PC-3 (cell line): ENCODE measurements at regions not wholly inside any gene's neighbourhood (a gene's known extent, or its start where the extent isn't known, plus 50 kb on each side); places are given as distances from the start of the nearest gene placed in this dataset.

ENCODE experiments used
- ATAC-seq: fragments of 200-7000 bp; cut with Tn5 transposase; 2 replicates; pipeline ENCODE4 v1.9.1; 2020; ENCODE audit warnings: mild to moderate bottlenecking, moderate library complexity
- BruUV-seq: library from RNA; stranded (reverse); fragments of 400-500 nt; replicated peaks from 2 replicates; lab custom pipeline; 2021; lab: Mats Ljungman, UMichigan
- CTCF ChIA-PET: fragments of 300-600 bp; sonication (Branson Sonifier 250); formaldehyde crosslinking; loops from one replicate; lab custom pipeline; 2022; ENCODE audit warnings: antibody characterized with exemption; lab: Charles Lee
- POLR2A ChIA-PET: fragments of 300-600 bp; sonication (Branson Sonifier 250); formaldehyde crosslinking; loops from one replicate; lab custom pipeline; 2022; ENCODE audit warnings: antibody characterized with exemption; ENCODE audit not compliant: unreplicated experiment; lab: Charles Lee
- DNase-seq: peaks from one replicate; pipeline ENCODE4 v3.0.0-alpha.2; 2015
- H2AFZ ChIP-seq: fragments of 300-600 bp; sonication (generic); 2 replicates; pipeline ENCODE4 v1.6.0; 2016; ENCODE audit warnings: antibody characterized with exemption, low read length
- H3F3A ChIP-seq: fragments of 300-600 bp; sonication (generic); one replicate; pipeline ENCODE4 v1.6.0; 2017; ENCODE audit warnings: antibody characterized with exemption, low read length, control low read depth, mild to moderate bottlenecking; ENCODE audit not compliant: unreplicated experiment
- H3K27ac ChIP-seq: fragments of 300-600 bp; sonication (generic); 2 replicates; pipeline ENCODE4 v1.5.1; 2016; ENCODE audit warnings: mild to moderate bottlenecking, low read length
- H3K27me3 ChIP-seq: fragments of 300-600 bp; sonication (generic); 2 replicates; pipeline ENCODE4 v1.6.1; 2016; ENCODE audit warnings: low read length, mixed read lengths
- H3K36me3 ChIP-seq: fragments of 300-600 bp; sonication (generic); 2 replicates; pipeline ENCODE4 v1.6.1; 2016; ENCODE audit warnings: low read depth, mixed run types, low read length, mixed read lengths
- H3K4me1 ChIP-seq: fragments of 300-600 bp; sonication (generic); 2 replicates; pipeline ENCODE4 v1.5.1; 2016; ENCODE audit warnings: low read length; ENCODE audit not compliant: insufficient read depth
- H3K4me2 ChIP-seq: fragments of 300-600 bp; sonication (generic); 2 replicates; pipeline ENCODE4 v1.6.0; 2016; ENCODE audit warnings: low read length
- H3K4me3 ChIP-seq: fragments of 300-600 bp; sonication (generic); 2 replicates; pipeline ENCODE4 v1.5.1; 2016; ENCODE audit warnings: mild to moderate bottlenecking, low read length, mixed read lengths
- H3K79me2 ChIP-seq: fragments of 300-600 bp; sonication (generic); 2 replicates; pipeline ENCODE4 v1.6.1; 2017; ENCODE audit warnings: low read length, mixed read lengths
- H3K9ac ChIP-seq: fragments of 300-600 bp; sonication (generic); 2 replicates; pipeline ENCODE4 v1.6.0; 2016; ENCODE audit warnings: mild to moderate bottlenecking, low read length
- H3K9me2 ChIP-seq: fragments of 300-600 bp; sonication (generic); replicated peaks from 2 replicates; pipeline ENCODE4 v1.6.1; 2016; ENCODE audit warnings: mixed run types, low read length, mixed read lengths
- H3K9me3 ChIP-seq: fragments of 300-600 bp; sonication (generic); 2 replicates; pipeline ENCODE4 v1.6.1; 2016; ENCODE audit warnings: low read length, mixed read lengths
- H4K20me1 ChIP-seq: fragments of 300-600 bp; sonication (generic); 2 replicates; pipeline ENCODE4 v1.6.1; 2016; ENCODE audit warnings: low read length, mixed read lengths
- EZH2 ChIP-seq: fragments of 300-600 bp; sonication (generic); IDR thresholded peaks from one replicate; pipeline ENCODE4 v1.6.1; 2017; ENCODE audit warnings: antibody characterized with exemption, mild to moderate bottlenecking, low read length; ENCODE audit not compliant: unreplicated experiment
- EZH2phosphoT487 ChIP-seq: fragments of 300-600 bp; sonication (generic); IDR thresholded peaks from 2 replicates; pipeline ENCODE4 v1.6.1; 2018; ENCODE audit warnings: mild to moderate bottlenecking, antibody characterized with exemption, low read length, borderline replicate concordance
- intact Hi-C: fragments of 100-400 bp; cut with micrococcal nuclease; formaldehyde crosslinking; loops from 2 replicates; pipeline ENCODE4 v1.9.0; 2023
- TF ChIP-seq, protein P1 (sequence below): fragments of 300-600 bp; sonication (generic); conservative IDR thresholded peaks from 2 replicates; pipeline ENCODE4 v1.5.1; 2017; ENCODE audit warnings: antibody characterized with exemption, low read depth, mild to moderate bottlenecking, low read length

- Histone ChIP-seq H3K79me2 (no peaks in the 10 kb centered on the region), H3K4me1 (no peaks in the 10 kb centered on the region), H2AFZ (no peak overlapping the region), H3K4me3 (no peak overlapping the region), H4K20me1 (no peaks in the 10 kb centered on the region), H3K27me3 (peaks cover 17% of the 10 kb centered on the region), H3K9ac (no peak overlapping the region), H3K27ac (no peak overlapping the region), H3K36me3 (no peaks in the 10 kb centered on the region), H3K4me2 (no peak overlapping the region), H3K9me2 (no peaks in the 10 kb centered on the region), H3F3A (no peaks in the 10 kb centered on the region), H3K9me3 (no peaks in the 10 kb centered on the region)
- no peak for DNase-seq
- CTCF ChIA-PET: no interaction called here
- intact Hi-C loops: no loop called here
- BruUV-seq: no TSS peak
- TF ChIP-seq, protein P1, sequence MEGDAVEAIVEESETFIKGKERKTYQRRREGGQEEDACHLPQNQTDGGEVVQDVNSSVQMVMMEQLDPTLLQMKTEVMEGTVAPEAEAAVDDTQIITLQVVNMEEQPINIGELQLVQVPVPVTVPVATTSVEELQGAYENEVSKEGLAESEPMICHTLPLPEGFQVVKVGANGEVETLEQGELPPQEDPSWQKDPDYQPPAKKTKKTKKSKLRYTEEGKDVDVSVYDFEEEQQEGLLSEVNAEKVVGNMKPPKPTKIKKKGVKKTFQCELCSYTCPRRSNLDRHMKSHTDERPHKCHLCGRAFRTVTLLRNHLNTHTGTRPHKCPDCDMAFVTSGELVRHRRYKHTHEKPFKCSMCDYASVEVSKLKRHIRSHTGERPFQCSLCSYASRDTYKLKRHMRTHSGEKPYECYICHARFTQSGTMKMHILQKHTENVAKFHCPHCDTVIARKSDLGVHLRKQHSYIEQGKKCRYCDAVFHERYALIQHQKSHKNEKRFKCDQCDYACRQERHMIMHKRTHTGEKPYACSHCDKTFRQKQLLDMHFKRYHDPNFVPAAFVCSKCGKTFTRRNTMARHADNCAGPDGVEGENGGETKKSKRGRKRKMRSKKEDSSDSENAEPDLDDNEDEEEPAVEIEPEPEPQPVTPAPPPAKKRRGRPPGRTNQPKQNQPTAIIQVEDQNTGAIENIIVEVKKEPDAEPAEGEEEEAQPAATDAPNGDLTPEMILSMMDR: no peak
- TF ChIP-seq EZH2 (no peak), EZH2phosphoT487 (no peak)
- POLR2A ChIA-PET: no interaction called here
- ATAC-seq: no peak
Observed at GRCh38 chr18:76137216-76137615, 357.8 kb downstream of the ZNF516 start.

DNA sequence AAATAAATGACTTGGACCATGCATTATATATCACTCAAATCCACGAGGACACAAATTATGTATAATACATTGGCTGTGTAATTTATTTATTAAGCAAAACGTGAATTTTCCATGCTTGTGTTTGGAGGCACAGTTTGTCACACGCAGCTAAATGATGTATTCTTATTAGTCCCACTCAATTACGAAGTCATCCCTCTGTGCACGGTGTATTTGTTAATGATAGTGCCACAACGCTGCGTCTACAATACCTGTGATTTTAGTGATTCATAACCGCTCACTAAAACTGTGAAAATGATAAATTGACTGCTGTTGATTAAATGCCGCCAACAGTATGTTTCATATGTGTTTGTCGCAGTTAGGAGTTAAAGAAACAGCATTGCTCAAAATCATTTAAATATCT is 358.3 kb downstream of the ZNF516 start:
- Histone ChIP-seq H3K27ac (no peak overlapping the region), H3K27me3 (0 out of 2 replicates have a peak, but pooled peaks cover 13% of the 10 kb centered on the region), H4K20me1 (no peaks in the 10 kb centered on the region), H3K9ac (no peak overlapping the region), H3K9me2 (no peaks in the 10 kb centered on the region), H3K4me1 (no peaks in the 10 kb centered on the region), H3K36me3 (no peaks in the 10 kb centered on the region), H2AFZ (no peak overlapping the region), H3F3A (no peaks in the 10 kb centered on the region), H3K4me2 (no peak overlapping the region), H3K79me2 (no peaks in the 10 kb centered on the region), H3K9me3 (no peaks in the 10 kb centered on the region), H3K4me3 (no peak overlapping the region)
- no TSS peak for BruUV-seq
- DNase-seq: no peak
- CTCF ChIA-PET: no interaction called here
- TF ChIP-seq, protein P1: no peak
- TF ChIP-seq EZH2phosphoT487 (no peak), EZH2 (no peak)
- intact Hi-C loops: no loop called here
- no peak for ATAC-seq
- POLR2A ChIA-PET: no interaction called here

- Histone ChIP-seq H4K20me1 (no peaks in the 10 kb centered on the region), H3K4me2 (no peak overlapping the region), H3K36me3 (no peaks in the 10 kb centered on the region), H3K9me3 (no peaks in the 10 kb centered on the region), H3K27ac (no peak overlapping the region), H2AFZ (no peak overlapping the region), H3K9me2 (no peaks in the 10 kb centered on the region), H3K9ac (no peak overlapping the region), H3K79me2 (no peaks in the 10 kb centered on the region), H3K27me3 (peaks cover 29% of the 10 kb centered on the region), H3F3A (no peaks in the 10 kb centered on the region), H3K4me3 (no peak overlapping the region), H3K4me1 (no peaks in the 10 kb centered on the region)
- intact Hi-C loops: no loop called here
- no peak for TF ChIP-seq EZH2
- ChIA-PET CTCF (no interaction called here), POLR2A (no interaction called here)
- no peak for ATAC-seq
- no TSS peak for BruUV-seq
- no peak for DNase-seq
Observed at GRCh38 chr18:76134628-76135027, 360.4 kb downstream of the ZNF516 start.
